ENCODE measurements at regions not wholly inside any gene's neighbourhood (a gene's known extent, or its start where the extent isn't known, plus 50 kb on each side); places are given as distances from the start of the nearest gene placed in this dataset.

DNA sequence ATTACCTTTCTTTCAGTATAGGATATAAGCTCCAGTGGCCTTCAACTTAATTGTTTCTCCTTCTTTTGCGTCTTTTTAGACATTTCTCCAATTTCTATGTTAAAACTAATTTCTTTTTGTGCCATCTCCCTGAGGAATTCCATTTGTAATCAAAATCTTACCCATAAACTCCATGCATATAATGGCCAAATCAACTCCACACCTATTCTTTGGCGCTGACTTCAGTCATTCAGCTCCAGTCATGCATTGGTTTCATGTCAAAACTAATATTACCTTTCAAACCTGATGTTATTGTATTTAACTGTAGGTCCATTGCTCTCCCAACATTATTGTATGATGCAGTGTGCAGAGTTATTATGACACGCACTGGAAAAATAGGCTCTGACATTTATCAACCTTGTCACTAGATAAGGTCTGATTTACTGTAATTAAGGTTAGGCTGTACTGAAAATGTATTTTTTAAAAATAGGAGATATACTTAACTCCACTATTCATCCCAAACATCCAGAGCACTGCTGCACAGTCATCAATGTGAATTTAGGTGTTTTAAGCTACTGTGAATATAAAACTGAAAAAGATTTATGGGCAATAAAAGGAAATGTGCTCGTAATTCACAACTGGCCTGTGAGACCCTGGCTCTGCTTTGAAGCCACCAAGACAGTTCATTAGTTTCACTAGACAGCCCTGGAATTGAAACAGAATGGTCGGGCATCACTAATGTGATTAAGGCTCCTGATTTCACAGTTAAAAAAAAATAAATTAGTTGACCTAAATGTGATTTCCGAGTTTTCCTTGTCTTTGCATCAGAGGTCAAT is 180.6 kb upstream of the GRIA4 start:
- no peak for TF ChIP-seq POLR2A (IDR thresholded peaks at IDR 0.05; ENCODE audit: extremely low read depth, insufficient read length)
- TF ChIP-seq, protein P1, sequence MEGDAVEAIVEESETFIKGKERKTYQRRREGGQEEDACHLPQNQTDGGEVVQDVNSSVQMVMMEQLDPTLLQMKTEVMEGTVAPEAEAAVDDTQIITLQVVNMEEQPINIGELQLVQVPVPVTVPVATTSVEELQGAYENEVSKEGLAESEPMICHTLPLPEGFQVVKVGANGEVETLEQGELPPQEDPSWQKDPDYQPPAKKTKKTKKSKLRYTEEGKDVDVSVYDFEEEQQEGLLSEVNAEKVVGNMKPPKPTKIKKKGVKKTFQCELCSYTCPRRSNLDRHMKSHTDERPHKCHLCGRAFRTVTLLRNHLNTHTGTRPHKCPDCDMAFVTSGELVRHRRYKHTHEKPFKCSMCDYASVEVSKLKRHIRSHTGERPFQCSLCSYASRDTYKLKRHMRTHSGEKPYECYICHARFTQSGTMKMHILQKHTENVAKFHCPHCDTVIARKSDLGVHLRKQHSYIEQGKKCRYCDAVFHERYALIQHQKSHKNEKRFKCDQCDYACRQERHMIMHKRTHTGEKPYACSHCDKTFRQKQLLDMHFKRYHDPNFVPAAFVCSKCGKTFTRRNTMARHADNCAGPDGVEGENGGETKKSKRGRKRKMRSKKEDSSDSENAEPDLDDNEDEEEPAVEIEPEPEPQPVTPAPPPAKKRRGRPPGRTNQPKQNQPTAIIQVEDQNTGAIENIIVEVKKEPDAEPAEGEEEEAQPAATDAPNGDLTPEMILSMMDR (IDR thresholded peaks at IDR 0.05; ENCODE audit: low read depth, low read length): no peak
- TF ChIP-seq, protein P2, sequence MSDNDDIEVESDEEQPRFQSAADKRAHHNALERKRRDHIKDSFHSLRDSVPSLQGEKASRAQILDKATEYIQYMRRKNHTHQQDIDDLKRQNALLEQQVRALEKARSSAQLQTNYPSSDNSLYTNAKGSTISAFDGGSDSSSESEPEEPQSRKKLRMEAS (IDR thresholded peaks at IDR 0.05; ENCODE audit: low read depth, low read length): no peak
